Spleen (tissue), 11 donors: ENCODE measurements at regions not wholly inside any gene's neighbourhood (a gene's known extent, or its start where the extent isn't known, plus 50 kb on each side); places are given as distances from the start of the nearest gene placed in this dataset.

Experiments
- DNase-seq: peaks from one replicate; pipeline ENCODE4 v3.0.0-alpha.2; 2020
- H3K27ac ChIP-seq, 8 donors: fragments of 200-600 bp; sonication (generic) in 7 of 8; 1 replicate in 4 of 8; 2 replicates in 4 of 8; pipeline versions ENCODE4 v1.5.0 to v1.8.0; 2016 to 2021; ENCODE audit warnings: inconsistent platforms in 4 of 8, mild to moderate bottlenecking in 4 of 8, moderate library complexity in 1 of 8
- H3K27me3 ChIP-seq, 7 donors: fragments of 200-600 bp; sonication (generic) in 6 of 7; replicated peaks in 1 of 7; 1 replicate in 4 of 7; 2 replicates in 3 of 7; pipeline versions ENCODE4 v1.5.0 to v1.8.0; 2016 to 2021; ENCODE audit warnings: inconsistent platforms in 3 of 7, mild to moderate bottlenecking in 1 of 7
- H3K36me3 ChIP-seq, 6 donors: fragments of 200-600 bp; sonication (generic) in 5 of 6; 1 replicate in 4 of 6; 2 replicates in 2 of 6; pipeline versions ENCODE4 v1.5.0 to v1.8.0; 2016 to 2021; ENCODE audit warnings: inconsistent platforms in 2 of 6
- H3K4me1 ChIP-seq, 6 donors: fragments of 200-600 bp; sonication (generic) in 5 of 6; 1 replicate in 3 of 6; 2 replicates in 3 of 6; pipeline versions ENCODE4 v1.5.0 to v1.8.0; 2016 to 2021; ENCODE audit warnings: inconsistent platforms in 3 of 6
- H3K4me3 ChIP-seq, 8 donors: fragments of 200-600 bp; sonication (generic) in 7 of 8; 1 replicate in 4 of 8; 2 replicates in 4 of 8; pipeline versions ENCODE4 v1.5.0 to v1.8.0; 2016 to 2021; ENCODE audit warnings: inconsistent platforms in 4 of 8, mild to moderate bottlenecking in 4 of 8, moderate library complexity in 2 of 8
- H3K9me3 ChIP-seq, 8 donors: fragments of 200-600 bp; sonication (generic) in 7 of 8; 1 replicate in 4 of 8; 2 replicates in 4 of 8; pipeline versions ENCODE4 v1.5.0 to v1.8.0; 2016 to 2021; ENCODE audit warnings: inconsistent platforms in 4 of 8
- CTCF ChIP-seq, 11 experiments: fragments of 200-600 bp in 7 of 11; fragments of 450-650 bp in 4 of 11; sonication (generic) in 4 of 11; IDR thresholded peaks in 8 of 11; conservative IDR thresholded peaks in 3 of 11; 1 replicate in 7 of 11; 2 replicates in 4 of 11; pipeline versions ENCODE4 v1.4.0 to v1.8.0; 2016 to 2021; ENCODE audit warnings: antibody characterized with exemption in 11 of 11, inconsistent platforms in 4 of 11, mild to moderate bottlenecking in 1 of 11
- POLR2A ChIP-seq, 3 donors: fragments of 450-650 bp; IDR thresholded peaks; one replicate each; pipeline ENCODE4 v1.5.1; 2017; ENCODE audit warnings: antibody characterized with exemption in 3 of 3, mild to moderate bottlenecking in 1 of 3
- POLR2AphosphoS5 ChIP-seq, 3 donors: sonication (generic); formaldehyde crosslinking; IDR thresholded peaks; one replicate each; pipeline ENCODE4 v1.5.1; 2017; ENCODE audit warnings: antibody characterized with exemption in 3 of 3
- WGBS, 5 donors: extraction: QIAGEN DNeasy Blood & Tissue Kit in 3 of 5; methylation state at CpG; one replicate each; pipeline versions ENCODE4 v1.1.5 to v1.1.7; 2013 to 2018; 5-methylcytosine and 5-hydroxymethylcytosine counted together
- intact Hi-C: fragments of 100-400 bp; cut with DNase I; formaldehyde crosslinking; loops from one replicate; pipeline ENCODE4 v1.15.0; 2023; ENCODE audit warnings: low total_unique reads
- donor health status: healthy with polysubstance abuse.
- donor health status: DM: no; HTN: no; CAD: no; lungs with moderate emphysema.
- donor health status: DM: no; HTN: no; CAD: no.
- donor health status: Bipolar disorder and iron deficiency.
- donor health status: healthy.
- donor health status: DM: no; HTN: no; CAD: no.
- donor health status: DM: yes; HTN: yes; CAD: no.

GRCh38 chr2:236728916-236729670 is 159.5 kb downstream of the ACKR3 start:
- H3K36me3 ChIP-seq, result no peaks in the 10 kb centered on the region
- no peaks in the 10 kb centered on the region for H3K4me1 ChIP-seq
- TF ChIP-seq POLR2A (IDR thresholded peaks at IDR 0.05), result no peak
- no peak for TF ChIP-seq POLR2AphosphoS5 (IDR thresholded peaks at IDR 0.05)
- TF ChIP-seq CTCF (IDR thresholded peaks at IDR 0.05 in 8 of 11, conservative IDR thresholded peaks at IDR 0.05 in 3 of 11), result no peak
- H3K27ac ChIP-seq, result no peak overlapping the region
- no peaks in the 10 kb centered on the region for H3K27me3 ChIP-seq
- DNase-seq, result no peak
- H3K9me3 ChIP-seq, result no peaks in the 10 kb centered on the region
- no peak overlapping the region for H3K4me3 ChIP-seq
- WGBS, 5 donors, result 75 to 86% (median 79%) methylated on average over 13 of the region's 13 CpGs
- intact Hi-C loops, result no loop called here

DNA sequence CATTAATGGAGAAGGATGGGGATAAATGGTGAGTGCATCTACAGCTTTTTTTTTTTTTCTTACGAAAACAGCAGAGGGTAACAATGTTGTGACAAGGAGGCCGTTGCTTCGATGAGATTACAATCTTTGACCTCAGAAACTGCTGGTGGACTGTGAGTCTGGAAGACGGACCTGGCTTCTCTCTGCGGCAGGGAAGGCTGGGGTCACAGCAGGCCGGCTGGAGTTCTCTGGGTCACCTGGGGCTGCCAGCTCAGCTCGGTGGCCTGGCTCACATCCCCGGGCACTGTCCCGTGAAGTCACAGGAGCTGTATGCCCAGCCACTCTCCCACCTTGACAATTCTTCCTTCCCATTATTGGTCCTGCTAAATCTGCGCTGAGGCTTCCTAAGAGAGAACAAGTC is 160.8 kb downstream of the ACKR3 start:
- no peaks in the 10 kb centered on the region for H3K9me3 ChIP-seq
- H3K36me3 ChIP-seq, result no peaks in the 10 kb centered on the region
- intact Hi-C loops, result no loop called here
- H3K4me3 ChIP-seq, result no peak overlapping the region
- WGBS, 5 donors, result 84 to 91% (median 87%) methylated on average over 10 of the region's 10 CpGs
- H3K27me3 ChIP-seq, result peaks cover 0 to 10% (median 0%) of the 10 kb centered on the region in 7 donors
- H3K4me1 ChIP-seq, result no peaks in the 10 kb centered on the region
- no peak for DNase-seq
- no peak overlapping the region for H3K27ac ChIP-seq
- TF ChIP-seq POLR2AphosphoS5 (IDR thresholded peaks at IDR 0.05), result no peak

DNA sequence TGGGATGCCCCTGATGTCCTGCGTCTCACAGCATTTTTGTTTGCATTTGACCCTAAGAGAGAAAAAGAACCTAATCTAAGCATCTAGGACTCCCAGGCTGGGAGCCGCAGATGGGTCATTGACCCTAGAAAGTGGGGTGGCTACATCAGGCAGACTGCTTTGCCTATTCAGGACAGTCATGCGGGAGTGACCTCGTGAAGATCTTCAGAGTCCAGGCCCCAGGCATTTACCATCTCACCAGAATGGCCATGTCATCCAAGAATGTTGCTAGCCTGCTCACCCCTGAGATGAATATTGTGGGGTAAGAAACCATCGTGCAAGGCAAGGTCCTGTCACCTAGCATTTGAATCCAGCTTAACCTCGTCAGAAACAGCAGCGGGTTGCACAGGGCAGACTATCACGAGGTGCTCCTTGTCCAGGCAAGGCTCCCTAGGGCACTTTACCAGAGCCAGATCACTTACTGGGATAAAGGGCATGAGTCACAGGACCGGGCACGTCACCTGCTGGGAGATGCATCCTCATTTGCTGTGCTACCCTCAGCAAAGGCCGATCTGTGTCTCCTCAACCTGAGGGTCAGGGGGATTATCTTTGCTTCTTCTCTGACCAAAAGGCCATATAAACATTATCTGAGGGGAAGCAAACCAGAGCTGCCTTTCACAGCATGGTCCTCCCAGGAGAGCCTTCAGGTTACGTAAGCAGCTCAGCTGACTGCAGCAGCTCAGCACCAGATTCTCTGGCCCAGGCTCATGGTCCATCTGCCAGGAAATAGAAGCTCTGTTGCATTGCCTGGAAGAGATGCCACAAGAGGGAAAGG is 162.3 kb downstream of the ACKR3 start:
- no peaks in the 10 kb centered on the region for H3K4me1 ChIP-seq
- intact Hi-C loops, result no loop called here
- 76 to 90% (median 88%) methylated on average over 10 to 12 of the region's 12 CpGs for WGBS, 5 donors
- no peaks in the 10 kb centered on the region for H3K36me3 ChIP-seq
- no peak for DNase-seq
- no peaks in the 10 kb centered on the region for H3K9me3 ChIP-seq
- H3K27me3 ChIP-seq, result peaks cover 0 to 10% (median 0%) of the 10 kb centered on the region in 7 donors
- TF ChIP-seq POLR2A (IDR thresholded peaks at IDR 0.05) (no peak), CTCF (IDR thresholded peaks at IDR 0.05 in 8 of 11, conservative IDR thresholded peaks at IDR 0.05 in 3 of 11) (no peak), POLR2AphosphoS5 (IDR thresholded peaks at IDR 0.05) (no peak)
- no peak overlapping the region for H3K27ac ChIP-seq
- H3K4me3 ChIP-seq, result no peak overlapping the region

DNA sequence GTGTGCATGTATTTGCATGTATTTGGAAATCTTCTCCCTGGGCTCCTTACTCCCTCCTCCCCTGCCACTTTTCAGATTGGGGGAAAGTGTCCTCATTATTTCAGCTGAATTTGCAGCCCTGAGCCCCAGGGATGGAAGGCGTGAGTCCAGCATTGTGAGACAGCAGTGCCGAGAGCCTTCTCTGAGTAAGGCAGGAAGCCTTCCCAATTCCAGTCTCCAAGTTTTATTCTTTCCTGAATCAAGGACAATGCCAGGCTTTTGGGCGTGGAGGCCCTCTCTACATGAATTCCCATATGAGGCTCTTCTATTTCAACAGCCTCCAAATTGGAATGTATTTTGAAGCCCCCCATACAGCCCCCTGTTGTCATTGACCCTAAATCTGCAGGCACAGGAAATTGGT is 163.5 kb downstream of the ACKR3 start:
- Histone ChIP-seq H3K27me3 (peaks cover 0 to 10% (median 0%) of the 10 kb centered on the region in 7 donors), H3K4me1 (no peaks in the 10 kb centered on the region), H3K4me3 (no peak overlapping the region), H3K9me3 (no peaks in the 10 kb centered on the region), H3K36me3 (no peaks in the 10 kb centered on the region), H3K27ac (no peak overlapping the region)
- 65 to 81% (median 74%) methylated on average over 3 of the region's 3 CpGs for WGBS, 5 donors
- TF ChIP-seq POLR2AphosphoS5 (IDR thresholded peaks at IDR 0.05) (no peak), CTCF (IDR thresholded peaks at IDR 0.05 in 8 of 11, conservative IDR thresholded peaks at IDR 0.05 in 3 of 11) (no peak), POLR2A (IDR thresholded peaks at IDR 0.05) (no peak)
- DNase-seq, result no peak
- intact Hi-C loops, result no loop called here
